CD14-positive monocyte (primary cell): ENCODE measurements at regions not wholly inside any gene's neighbourhood (a gene's known extent, or its start where the extent isn't known, plus 50 kb on each side); places are given as distances from the start of the nearest gene placed in this dataset.
"Not testable (repeated sequence)": the region's sequence is repeated elsewhere in the genome, so short reads cannot be mapped to it uniquely, and the experiment has no call there.

ENCODE experiments used
- DNase-seq, 3 donors: peaks; one replicate each; pipeline ENCODE4 v3.0.0-alpha.2; 2011 to 2022
- H2AFZ ChIP-seq: 2 replicates; pipeline ENCODE4 v1.6.0; 2012; ENCODE audit warnings: mild to moderate bottlenecking, low read depth, low read length, inconsistent platforms; ENCODE audit not compliant: insufficient read depth, poor library complexity, severe bottlenecking
- H3K27ac ChIP-seq, 2 donors: 1 replicate in 1 of 2; 2 replicates in 1 of 2; pipeline ENCODE4 v1.5.1; 2012 to 2013; ENCODE audit warnings: low read length in 2 of 2, control low read depth in 1 of 2, inconsistent platforms in 1 of 2, low read depth in 1 of 2, mild to moderate bottlenecking in 1 of 2
- H3K27me3 ChIP-seq, 2 donors: one replicate each; pipeline versions ENCODE4 v1.6.0 to v1.6.1; 2011 to 2013; ENCODE audit warnings: low read length in 2 of 2; ENCODE audit not compliant: control insufficient read depth in 2 of 2, insufficient read depth in 2 of 2
- H3K36me3 ChIP-seq, 2 donors: replicated peaks in 1 of 2; 1 replicate in 1 of 2; 2 replicates in 1 of 2; pipeline versions ENCODE4 v1.5.1 to v1.6.1; 2012 to 2013; ENCODE audit warnings: low read length in 2 of 2, control low read depth in 1 of 2, inconsistent platforms in 1 of 2, mild to moderate bottlenecking in 1 of 2; ENCODE audit not compliant: insufficient read depth in 2 of 2, control insufficient read depth in 1 of 2
- H3K4me1 ChIP-seq, 2 donors: 1 replicate in 1 of 2; 2 replicates in 1 of 2; pipeline versions ENCODE4 v1.5.1 to v1.6.1; 2012 to 2013; ENCODE audit warnings: low read length in 2 of 2, control low read depth in 1 of 2, inconsistent platforms in 1 of 2, mild to moderate bottlenecking in 1 of 2, moderate library complexity in 1 of 2; ENCODE audit not compliant: insufficient read depth in 2 of 2, control insufficient read depth in 1 of 2
- H3K4me2 ChIP-seq: replicated peaks from 2 replicates; pipeline ENCODE3; 2012; ENCODE audit warnings: low read length, moderate library complexity, mild to moderate bottlenecking; ENCODE audit not compliant: poor library complexity, severe bottlenecking; ENCODE audit errors: extremely low read depth
- H3K4me3 ChIP-seq, 3 experiments: fragments of 200-600 bp in 1 of 3; sonication (generic) in 1 of 3; replicated peaks in 1 of 3; 1 replicate in 2 of 3; 2 replicates in 1 of 3; pipeline ENCODE4 v1.5.1; 2011 to 2013; ENCODE audit warnings: low read length in 3 of 3, mild to moderate bottlenecking in 3 of 3, control low read depth in 2 of 3, low read depth in 2 of 3, inconsistent platforms in 1 of 3, moderate library complexity in 1 of 3
- H3K79me2 ChIP-seq: 2 replicates; pipeline ENCODE4 v1.6.0; 2012; ENCODE audit warnings: mild to moderate bottlenecking, control low read depth, inconsistent platforms, low read length, moderate library complexity; ENCODE audit not compliant: insufficient read depth
- H3K9ac ChIP-seq: 2 replicates; pipeline ENCODE4 v1.6.0; 2017; ENCODE audit warnings: low read length, mild to moderate bottlenecking; ENCODE audit not compliant: insufficient read depth, poor library complexity, severe bottlenecking
- H3K9me3 ChIP-seq, 2 donors: replicated peaks in 1 of 2; 1 replicate in 1 of 2; 2 replicates in 1 of 2; pipeline versions ENCODE4 v1.5.1 to v1.6.1; 2012 to 2013; ENCODE audit warnings: low read length in 2 of 2, control low read depth in 1 of 2; ENCODE audit not compliant: control insufficient read depth in 1 of 2, insufficient read depth in 1 of 2
- H4K20me1 ChIP-seq: 2 replicates; pipeline ENCODE4 v1.6.0; 2012; ENCODE audit warnings: mild to moderate bottlenecking, low read length, control low read depth, moderate library complexity; ENCODE audit not compliant: insufficient read depth
- H3K27ac Mint-ChIP-seq, 7 donors: one replicate each; pipeline ENCODE4 v1.8.0; 2020; ENCODE audit warnings: mild to moderate bottlenecking in 7 of 7, mixed read lengths in 7 of 7, moderate library complexity in 6 of 7, inconsistent platforms in 2 of 7
- H3K27me3 Mint-ChIP-seq, 3 donors: one replicate each; pipeline ENCODE4 v1.8.0; 2021 to 2022; ENCODE audit warnings: low read depth in 3 of 3, mild to moderate bottlenecking in 3 of 3, mixed read lengths in 3 of 3, moderate library complexity in 3 of 3, inconsistent platforms in 1 of 3
- H3K36me3 Mint-ChIP-seq, 2 donors: one replicate each; pipeline ENCODE4 v1.8.0; 2020; ENCODE audit warnings: mixed read lengths in 2 of 2, inconsistent platforms in 1 of 2, mild to moderate bottlenecking in 1 of 2
- H3K4me1 Mint-ChIP-seq: one replicate; pipeline ENCODE4 v1.8.0; 2020; ENCODE audit warnings: mild to moderate bottlenecking, mixed read lengths
- H3K4me3 Mint-ChIP-seq, 2 donors: one replicate each; pipeline ENCODE4 v1.8.0; 2020; ENCODE audit warnings: mild to moderate bottlenecking in 2 of 2, mixed read lengths in 2 of 2, moderate library complexity in 1 of 2
- H3K9me3 Mint-ChIP-seq, 7 donors: one replicate each; pipeline ENCODE4 v1.8.0; 2020 to 2022; ENCODE audit warnings: mixed read lengths in 7 of 7, mild to moderate bottlenecking in 6 of 7, moderate library complexity in 6 of 7, inconsistent platforms in 2 of 7
- WGBS: methylation state at CpG from one replicate; pipeline ENCODE4 v1.1.5; 2013; ENCODE audit warnings: missing lambda C conversion rate; ENCODE audit not compliant: insufficient coverage; 5-methylcytosine and 5-hydroxymethylcytosine counted together
- intact Hi-C, 2 donors: fragments of 100-400 bp; cut with micrococcal nuclease; formaldehyde crosslinking; loops; one replicate each; pipeline versions ENCODE4 v1.15.0 to v1.15.1; 2023
- TF ChIP-seq, protein P1 (sequence below): fragments of 200-600 bp; IDR thresholded peaks from one replicate; pipeline ENCODE4 v1.8.0; 2022; ENCODE audit warnings: antibody characterized with exemption, mild to moderate bottlenecking

DNA sequence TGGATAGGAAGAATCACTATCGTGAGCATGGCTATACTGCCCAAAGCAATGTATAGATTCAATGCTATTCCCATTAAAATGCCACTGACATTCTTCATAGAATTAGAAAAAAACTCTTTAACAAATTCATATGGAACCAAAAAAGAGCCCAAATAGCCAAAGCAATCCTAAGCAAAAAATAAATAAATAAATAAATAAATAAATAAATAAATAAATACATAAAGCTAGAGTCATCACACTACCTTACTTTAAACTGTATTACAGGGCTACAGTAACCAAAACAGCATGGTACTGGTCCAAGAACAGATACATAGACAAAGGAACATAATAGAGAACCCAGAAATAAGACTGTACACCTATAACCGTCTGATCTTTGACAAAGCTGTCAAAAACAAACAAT lies 180.4 kb upstream of the CDKN2B start:
- intact Hi-C loops = no loop called here
- Mint-ChIP-seq H3K4me3 (no peak overlapping the region), H3K27ac (no peak overlapping the region), H3K27me3 (peaks cover 19 to 47% (median 26%) of the 10 kb centered on the region in 3 donors), H3K9me3 (peaks cover 0 to 5% (median 0%) of the 10 kb centered on the region in 7 donors), H3K36me3 (no peaks in the 10 kb centered on the region), H3K4me1 (peaks cover 2% of the 10 kb centered on the region)
- H3K4me1 ChIP-seq = no peaks in the 10 kb centered on the region
- H4K20me1 ChIP-seq = no peaks in the 10 kb centered on the region
- H3K4me2 ChIP-seq = no peak overlapping the region
- no peak overlapping the region for H3K4me3 ChIP-seq
- 100% methylated on average over 1 of the region's 2 CpGs for WGBS
- H3K27ac ChIP-seq = no peak overlapping the region
- no peaks in the 10 kb centered on the region for H3K79me2 ChIP-seq
- peaks cover 2 to 10% of the 10 kb centered on the region in 2 donors for H3K27me3 ChIP-seq
- DNase-seq = no peak
- no peaks in the 10 kb centered on the region for H3K9me3 ChIP-seq
- no peak overlapping the region for H3K9ac ChIP-seq
- TF ChIP-seq, protein P1, sequence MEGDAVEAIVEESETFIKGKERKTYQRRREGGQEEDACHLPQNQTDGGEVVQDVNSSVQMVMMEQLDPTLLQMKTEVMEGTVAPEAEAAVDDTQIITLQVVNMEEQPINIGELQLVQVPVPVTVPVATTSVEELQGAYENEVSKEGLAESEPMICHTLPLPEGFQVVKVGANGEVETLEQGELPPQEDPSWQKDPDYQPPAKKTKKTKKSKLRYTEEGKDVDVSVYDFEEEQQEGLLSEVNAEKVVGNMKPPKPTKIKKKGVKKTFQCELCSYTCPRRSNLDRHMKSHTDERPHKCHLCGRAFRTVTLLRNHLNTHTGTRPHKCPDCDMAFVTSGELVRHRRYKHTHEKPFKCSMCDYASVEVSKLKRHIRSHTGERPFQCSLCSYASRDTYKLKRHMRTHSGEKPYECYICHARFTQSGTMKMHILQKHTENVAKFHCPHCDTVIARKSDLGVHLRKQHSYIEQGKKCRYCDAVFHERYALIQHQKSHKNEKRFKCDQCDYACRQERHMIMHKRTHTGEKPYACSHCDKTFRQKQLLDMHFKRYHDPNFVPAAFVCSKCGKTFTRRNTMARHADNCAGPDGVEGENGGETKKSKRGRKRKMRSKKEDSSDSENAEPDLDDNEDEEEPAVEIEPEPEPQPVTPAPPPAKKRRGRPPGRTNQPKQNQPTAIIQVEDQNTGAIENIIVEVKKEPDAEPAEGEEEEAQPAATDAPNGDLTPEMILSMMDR = no peak
- H3K36me3 ChIP-seq = no peaks in the 10 kb centered on the region
- H2AFZ ChIP-seq = no peak overlapping the region

DNA sequence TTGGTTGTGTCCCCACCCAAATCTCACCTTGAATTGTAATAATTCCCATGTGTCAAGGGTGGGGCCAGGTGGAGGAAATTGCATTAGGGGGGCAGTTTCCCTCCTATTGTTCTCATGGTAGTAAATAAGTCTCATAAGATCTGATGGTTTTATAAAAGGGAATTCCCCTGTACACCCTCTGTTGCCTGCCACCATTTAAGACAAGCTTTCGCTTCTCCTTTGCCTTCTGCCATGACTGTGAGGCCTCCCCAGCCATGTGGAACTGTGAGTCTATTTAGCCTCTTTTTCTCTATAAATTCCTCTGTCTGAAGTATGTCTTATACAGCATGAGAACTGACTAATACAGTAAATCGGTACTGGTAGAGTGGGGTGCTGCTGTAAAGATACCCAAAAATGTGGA lies 187.9 kb upstream of the CDKN2B start:
- not testable (repeated sequence) for H3K9ac ChIP-seq
- Mint-ChIP-seq H3K4me3 (peak overlapping the region in 1 of 2 donors; percentile 22), H3K9me3 (peaks cover 0 to 13% (median 1%) of the 10 kb centered on the region in 7 donors)

More for the DNA sequence above, 187.9 kb upstream of the CDKN2B start:
- H3K9me3 ChIP-seq, H2AFZ ChIP-seq, intact Hi-C loops, H3K4me2 ChIP-seq, H3K27ac Mint-ChIP-seq, H3K36me3 ChIP-seq, H3K4me3 ChIP-seq, H3K79me2 ChIP-seq, H3K27ac ChIP-seq, H3K4me1 ChIP-seq, H3K36me3 Mint-ChIP-seq, DNase-seq, H3K4me1 Mint-ChIP-seq, H4K20me1 ChIP-seq: not testable (repeated sequence)
- 92% methylated on average over 1 of the region's 2 CpGs for WGBS
- H3K27me3 Mint-ChIP-seq = peaks cover 10 to 20% (median 18%) of the 10 kb centered on the region in 3 donors
- H3K27me3 ChIP-seq = peaks cover 0 to 12% of the 10 kb centered on the region in 2 donors
